Nephron progenitor cell (in vitro differentiated cells): ENCODE measurements at regions not wholly inside any gene's neighbourhood (a gene's known extent, or its start where the extent isn't known, plus 50 kb on each side); places are given as distances from the start of the nearest gene placed in this dataset.

Experiments used
- DNase-seq: peaks from one replicate; pipeline ENCODE4 v3.0.0; 2021
- H3K27ac Mint-ChIP-seq: 2 replicates; pipeline ENCODE4 v1.8.0; 2021; ENCODE audit warnings: mild to moderate bottlenecking, moderate library complexity, mixed read lengths
- H3K27me3 Mint-ChIP-seq: 2 replicates; pipeline ENCODE4 v1.8.0; 2021; ENCODE audit warnings: mild to moderate bottlenecking, low read depth, mixed read lengths; ENCODE audit not compliant: poor library complexity
- H3K36me3 Mint-ChIP-seq: 2 replicates; pipeline ENCODE4 v1.8.0; 2021; ENCODE audit warnings: low read depth, mixed read lengths
- H3K4me1 Mint-ChIP-seq: 2 replicates; pipeline ENCODE4 v1.8.0; 2021; ENCODE audit warnings: mixed read lengths
- H3K4me3 Mint-ChIP-seq: 2 replicates; pipeline ENCODE4 v1.8.0; 2021; ENCODE audit warnings: mild to moderate bottlenecking, moderate library complexity, mixed read lengths
- H3K9me3 Mint-ChIP-seq: 2 replicates; pipeline ENCODE4 v1.8.0; 2021; ENCODE audit warnings: mild to moderate bottlenecking, moderate library complexity, mixed read lengths
- TF ChIP-seq, protein P1 (sequence below): fragments of 200-600 bp; sonication (generic); IDR thresholded peaks from 2 replicates; pipeline ENCODE4 v1.5.0; 2021; ENCODE audit warnings: antibody characterized with exemption

DNA sequence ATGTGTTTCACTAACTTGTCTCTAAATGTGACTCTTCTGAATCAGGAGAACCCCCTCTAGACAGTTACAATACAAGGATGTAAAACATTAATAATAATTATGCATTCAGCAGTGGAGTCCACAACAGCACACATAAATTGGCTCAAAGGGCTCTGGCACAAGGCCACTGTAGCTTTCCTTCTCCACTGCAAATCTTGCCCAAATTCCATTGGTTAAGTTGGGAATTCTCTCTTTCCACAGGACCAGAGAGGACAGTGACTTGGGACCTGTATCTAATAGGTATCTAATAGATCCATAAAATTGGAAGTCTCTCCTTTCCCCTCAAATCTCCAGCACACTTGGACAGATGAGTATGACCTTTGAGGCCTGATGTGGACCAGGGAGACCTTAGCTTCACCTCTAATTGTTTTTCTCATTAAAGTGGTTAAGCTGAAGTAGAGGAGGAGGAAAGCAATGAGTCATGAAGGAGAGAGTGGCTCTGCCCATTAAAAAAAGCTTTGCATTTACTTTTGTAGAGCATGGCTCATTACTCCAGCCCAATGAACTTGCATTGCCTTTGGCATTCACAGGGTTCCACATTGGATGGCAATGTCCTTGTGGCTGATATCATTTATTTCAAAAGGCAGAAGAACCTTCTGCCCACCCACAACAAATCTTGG lies 72.3 kb upstream of the SH3RF1 start:
- Mint-ChIP-seq H3K36me3 (no peaks in the 10 kb centered on the region), H3K4me3 (no peak overlapping the region), H3K27ac (no peak overlapping the region), H3K4me1 (no peaks in the 10 kb centered on the region), H3K9me3 (peaks cover 3% of the 10 kb centered on the region), H3K27me3 (no peaks in the 10 kb centered on the region)
- DNase-seq = no peak
- TF ChIP-seq, protein P1, sequence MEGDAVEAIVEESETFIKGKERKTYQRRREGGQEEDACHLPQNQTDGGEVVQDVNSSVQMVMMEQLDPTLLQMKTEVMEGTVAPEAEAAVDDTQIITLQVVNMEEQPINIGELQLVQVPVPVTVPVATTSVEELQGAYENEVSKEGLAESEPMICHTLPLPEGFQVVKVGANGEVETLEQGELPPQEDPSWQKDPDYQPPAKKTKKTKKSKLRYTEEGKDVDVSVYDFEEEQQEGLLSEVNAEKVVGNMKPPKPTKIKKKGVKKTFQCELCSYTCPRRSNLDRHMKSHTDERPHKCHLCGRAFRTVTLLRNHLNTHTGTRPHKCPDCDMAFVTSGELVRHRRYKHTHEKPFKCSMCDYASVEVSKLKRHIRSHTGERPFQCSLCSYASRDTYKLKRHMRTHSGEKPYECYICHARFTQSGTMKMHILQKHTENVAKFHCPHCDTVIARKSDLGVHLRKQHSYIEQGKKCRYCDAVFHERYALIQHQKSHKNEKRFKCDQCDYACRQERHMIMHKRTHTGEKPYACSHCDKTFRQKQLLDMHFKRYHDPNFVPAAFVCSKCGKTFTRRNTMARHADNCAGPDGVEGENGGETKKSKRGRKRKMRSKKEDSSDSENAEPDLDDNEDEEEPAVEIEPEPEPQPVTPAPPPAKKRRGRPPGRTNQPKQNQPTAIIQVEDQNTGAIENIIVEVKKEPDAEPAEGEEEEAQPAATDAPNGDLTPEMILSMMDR = no peak

DNA sequence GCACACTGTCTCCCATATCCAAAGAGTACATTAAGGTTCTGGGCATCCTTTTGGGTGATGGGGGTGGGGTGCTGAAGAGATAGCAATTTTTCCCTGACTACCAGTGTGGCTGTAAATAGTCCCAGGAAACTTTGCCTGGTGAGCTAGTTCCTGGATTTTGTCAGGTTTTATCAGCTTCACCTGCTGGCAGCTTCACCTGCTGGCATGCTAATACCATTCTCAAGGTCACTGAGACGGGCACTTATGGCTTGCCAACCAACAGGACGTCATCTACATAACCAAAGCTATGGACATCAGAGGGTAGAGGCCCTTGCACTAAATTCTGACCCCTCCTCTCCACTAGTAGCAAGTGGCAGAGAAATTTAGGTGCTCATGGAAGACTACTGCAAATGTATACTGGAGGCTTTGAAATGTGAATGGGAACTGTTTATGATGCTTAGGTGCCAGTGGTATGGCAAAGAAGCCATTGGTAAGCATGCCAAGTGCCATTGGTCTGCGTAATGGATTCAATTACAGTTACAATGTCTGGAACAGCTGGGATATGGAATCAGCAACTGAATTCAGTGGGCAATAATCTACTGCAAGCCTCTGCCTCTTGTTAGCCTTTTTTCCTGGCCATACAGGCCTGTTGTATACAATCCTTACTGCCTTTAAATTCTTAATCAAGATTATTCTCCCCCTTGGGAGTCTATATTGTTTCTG lies 71.6 kb upstream of the SH3RF1 start:
- peaks cover 3% of the 10 kb centered on the region for H3K9me3 Mint-ChIP-seq
- no peak overlapping the region for H3K27ac Mint-ChIP-seq
- DNase-seq = no peak
- H3K4me3 Mint-ChIP-seq = no peak overlapping the region
- no peaks in the 10 kb centered on the region for H3K27me3 Mint-ChIP-seq
- no peaks in the 10 kb centered on the region for H3K36me3 Mint-ChIP-seq
- TF ChIP-seq, protein P1 = no peak
- H3K4me1 Mint-ChIP-seq = no peaks in the 10 kb centered on the region

DNA sequence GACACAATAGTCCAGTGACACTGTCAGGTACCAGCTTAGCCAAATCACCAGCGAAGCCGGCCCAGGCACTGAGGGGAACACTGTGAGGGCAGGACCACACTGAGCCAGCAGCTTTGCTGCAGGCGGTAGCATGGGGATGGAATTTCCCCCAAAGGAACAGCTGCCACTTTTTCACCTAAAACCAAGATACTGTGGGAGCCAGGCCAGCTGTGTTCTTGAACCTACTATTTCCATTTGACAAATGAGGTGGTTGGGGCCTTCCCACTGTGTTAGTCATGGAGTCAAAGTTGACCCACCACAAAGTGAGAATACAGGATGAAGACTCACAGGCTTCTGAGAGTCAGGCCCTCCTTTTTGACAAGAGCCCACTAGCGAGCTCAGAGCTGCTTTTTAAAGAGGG lies 70.7 kb upstream of the SH3RF1 start:
- no peaks in the 10 kb centered on the region for H3K27me3 Mint-ChIP-seq
- no peaks in the 10 kb centered on the region for H3K4me1 Mint-ChIP-seq
- H3K36me3 Mint-ChIP-seq = no peaks in the 10 kb centered on the region
- TF ChIP-seq, protein P1 = no peak
- H3K4me3 Mint-ChIP-seq = no peak overlapping the region
- H3K27ac Mint-ChIP-seq = no peak overlapping the region
- H3K9me3 Mint-ChIP-seq = peaks cover 3% of the 10 kb centered on the region
- DNase-seq = no peak

DNA sequence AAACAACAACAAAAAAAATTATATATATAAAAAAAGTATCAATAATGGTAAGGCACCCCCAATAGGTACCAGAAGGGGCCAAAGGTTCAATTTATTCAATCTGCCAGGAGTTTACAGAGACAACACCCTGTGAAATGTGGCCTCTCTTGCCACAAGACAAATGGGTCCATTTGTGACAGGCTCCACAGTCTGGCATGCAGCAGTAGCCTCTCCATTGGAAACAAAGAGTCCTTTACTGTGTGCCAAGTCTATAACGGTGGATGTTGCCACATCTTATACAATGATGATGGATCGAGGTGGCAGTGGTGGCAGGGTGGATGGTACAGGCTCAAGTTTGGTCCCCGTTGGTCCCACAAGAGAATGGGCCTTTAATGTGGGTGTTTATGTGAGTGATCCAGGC lies 70.1 kb upstream of the SH3RF1 start:
- peaks cover 3% of the 10 kb centered on the region for H3K9me3 Mint-ChIP-seq
- H3K4me1 Mint-ChIP-seq = no peaks in the 10 kb centered on the region
- TF ChIP-seq, protein P1 = no peak
- H3K36me3 Mint-ChIP-seq = no peaks in the 10 kb centered on the region
- H3K4me3 Mint-ChIP-seq = no peak overlapping the region
- H3K27me3 Mint-ChIP-seq = peaks cover 3% of the 10 kb centered on the region
- no peak overlapping the region for H3K27ac Mint-ChIP-seq
- no peak for DNase-seq

DNA sequence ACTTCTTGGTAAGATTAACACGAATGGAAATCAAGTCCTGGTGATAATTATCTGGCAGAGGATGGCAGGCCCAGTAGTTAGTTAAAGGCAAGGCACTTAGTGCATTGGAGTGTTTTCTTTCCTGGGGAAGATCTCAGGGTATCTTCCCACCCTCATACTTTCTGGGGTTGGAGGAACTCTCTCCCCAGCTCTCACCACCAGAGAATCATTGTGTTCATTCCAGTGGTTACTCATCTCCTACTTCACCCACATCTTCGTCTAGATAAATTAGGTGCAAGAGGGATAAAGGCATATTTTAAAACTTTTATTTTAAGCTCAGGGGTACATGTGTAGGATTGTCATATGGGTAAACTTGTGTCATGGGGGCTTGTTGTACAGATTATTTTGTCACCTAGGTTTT lies 67.5 kb upstream of the SH3RF1 start:
- TF ChIP-seq, protein P1 = no peak
- Mint-ChIP-seq H3K36me3 (no peaks in the 10 kb centered on the region), H3K4me3 (no peak overlapping the region), H3K27me3 (peaks cover 3% of the 10 kb centered on the region), H3K27ac (no peak overlapping the region), H3K9me3 (peaks cover 3% of the 10 kb centered on the region), H3K4me1 (no peaks in the 10 kb centered on the region)
- no peak for DNase-seq

DNA sequence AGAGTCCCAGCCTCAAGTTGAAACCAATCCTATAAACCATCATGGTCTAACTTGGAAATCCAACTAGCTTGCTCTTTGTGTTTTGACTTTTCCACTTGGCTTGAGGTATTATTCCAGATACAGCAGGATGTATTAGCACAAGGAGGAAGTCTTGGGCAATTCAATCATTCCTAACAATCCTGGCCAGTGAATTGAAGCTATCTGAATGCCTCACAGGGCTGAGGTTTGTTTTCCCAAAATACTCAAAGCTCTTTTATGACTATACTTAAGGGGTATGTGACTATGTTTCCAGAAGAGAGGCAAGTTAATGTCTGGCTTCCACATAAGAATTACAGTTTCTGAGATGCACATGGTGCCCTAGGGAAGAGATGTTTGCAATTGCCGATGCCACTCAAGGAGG lies 66.8 kb upstream of the SH3RF1 start:
- no peaks in the 10 kb centered on the region for H3K36me3 Mint-ChIP-seq
- no peak overlapping the region for H3K27ac Mint-ChIP-seq
- H3K27me3 Mint-ChIP-seq = peaks cover 3% of the 10 kb centered on the region
- TF ChIP-seq, protein P1 = no peak
- no peak for DNase-seq
- H3K4me1 Mint-ChIP-seq = no peaks in the 10 kb centered on the region
- peaks cover 7% of the 10 kb centered on the region for H3K9me3 Mint-ChIP-seq
- no peak overlapping the region for H3K4me3 Mint-ChIP-seq
